ENCODE measurements at regions not wholly inside any gene's neighbourhood (a gene's known extent, or its start where the extent isn't known, plus 50 kb on each side); places are given as distances from the start of the nearest gene placed in this dataset.
"Not testable (repeated sequence)": the region's sequence is repeated elsewhere in the genome, so short reads cannot be mapped to it uniquely, and the experiment has no call there.

DNA sequence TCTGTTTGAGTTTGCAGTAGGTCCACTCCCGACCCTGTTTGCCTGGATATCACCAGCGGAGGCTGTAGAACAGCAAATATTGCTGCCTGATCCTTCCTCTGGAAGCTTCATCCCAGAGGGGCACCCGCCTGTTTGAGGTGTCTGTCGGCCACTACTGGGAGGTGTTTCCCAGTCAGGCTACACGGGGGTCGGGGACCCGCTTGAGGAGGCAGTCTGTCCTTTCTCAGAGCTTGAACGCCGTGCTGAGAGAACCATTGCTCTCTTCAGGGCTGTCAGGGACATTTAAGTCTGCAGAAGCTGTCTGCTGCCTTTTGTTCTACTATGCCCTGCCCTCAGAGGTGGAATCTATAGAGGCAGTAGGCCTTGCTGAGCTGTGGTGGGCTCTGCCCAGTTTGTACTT lies 422.3 kb downstream of the CCDC85A start:
- not testable (repeated sequence) for H3K27ac ChIP-seq (ENCODE audit: low read depth in 1 of 3, low read length in 2 of 3); H3K4me3 ChIP-seq (ENCODE audit: low read depth in 1 of 3, low read length in 3 of 3); FAIRE-seq; DNase-seq; H3K9me3 ChIP-seq (ENCODE audit: control insufficient read depth in 2 of 2, insufficient read depth in 1 of 2, low read depth in 1 of 2, low read length in 1 of 2); H3K36me3 ChIP-seq (ENCODE audit: control insufficient read depth in 3 of 3, insufficient read depth in 2 of 3, low read depth in 1 of 3, low read length in 3 of 3); H3K27me3 ChIP-seq (ENCODE audit: control insufficient read depth in 3 of 3, insufficient read depth in 3 of 3, low read length in 3 of 3); H3K4me1 ChIP-seq (ENCODE audit: control insufficient read depth in 3 of 3, insufficient read depth in 2 of 3, low read depth in 1 of 3, low read length in 2 of 3)
- WGBS, 3 donors: 77 to 85% (median 78%) methylated on average over 9 of the region's 9 CpGs

DNA sequence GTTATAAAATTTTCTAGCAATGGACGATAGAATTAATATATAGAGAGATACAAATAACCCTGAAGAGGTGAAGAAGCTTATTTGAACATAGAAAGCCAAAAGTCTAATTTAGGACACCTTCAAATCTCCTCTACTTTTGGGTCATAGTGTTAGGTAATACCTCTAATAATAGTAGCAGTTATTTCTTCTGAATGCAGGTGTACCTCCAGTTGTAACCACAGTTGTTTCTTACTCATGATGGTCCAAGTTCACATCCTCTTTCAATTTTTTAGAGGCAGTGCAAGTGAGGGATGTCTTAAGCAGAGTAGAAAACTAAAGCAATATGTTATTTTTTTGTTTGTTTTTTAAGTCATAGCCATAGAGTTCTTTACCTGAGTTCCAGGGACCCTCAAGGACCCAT lies 429.5 kb downstream of the CCDC85A start:
- H3K4me3 ChIP-seq (ENCODE audit: low read depth in 1 of 3, low read length in 3 of 3): no peak overlapping the region
- no peaks in the 10 kb centered on the region for H3K4me1 ChIP-seq (ENCODE audit: control insufficient read depth in 3 of 3, insufficient read depth in 2 of 3, low read depth in 1 of 3, low read length in 2 of 3)
- H3K9me3 ChIP-seq (ENCODE audit: control insufficient read depth in 2 of 2, insufficient read depth in 1 of 2, low read depth in 1 of 2, low read length in 1 of 2): no peaks in the 10 kb centered on the region
- H3K36me3 ChIP-seq (ENCODE audit: control insufficient read depth in 3 of 3, insufficient read depth in 2 of 3, low read depth in 1 of 3, low read length in 3 of 3): no peaks in the 10 kb centered on the region
- H3K27me3 ChIP-seq (ENCODE audit: control insufficient read depth in 3 of 3, insufficient read depth in 3 of 3, low read length in 3 of 3): no peaks in the 10 kb centered on the region
- no peak for FAIRE-seq
- WGBS, 3 donors: 48 to 53% (median 50%) methylated on average over 1 of the region's 1 CpG
- no peak overlapping the region for H3K27ac ChIP-seq (ENCODE audit: low read depth in 1 of 3, low read length in 2 of 3)
- no peak for DNase-seq

- Histone ChIP-seq H3K4me3 (ENCODE audit: low read depth in 1 of 3, low read length in 3 of 3) (no peak overlapping the region), H3K36me3 (ENCODE audit: control insufficient read depth in 3 of 3, insufficient read depth in 2 of 3, low read depth in 1 of 3, low read length in 3 of 3) (no peaks in the 10 kb centered on the region), H3K9me3 (ENCODE audit: control insufficient read depth in 2 of 2, insufficient read depth in 1 of 2, low read depth in 1 of 2, low read length in 1 of 2) (no peaks in the 10 kb centered on the region), H3K4me1 (ENCODE audit: control insufficient read depth in 3 of 3, insufficient read depth in 2 of 3, low read depth in 1 of 3, low read length in 2 of 3) (no peaks in the 10 kb centered on the region), H3K27me3 (ENCODE audit: control insufficient read depth in 3 of 3, insufficient read depth in 3 of 3, low read length in 3 of 3) (no peaks in the 10 kb centered on the region), H3K27ac (ENCODE audit: low read depth in 1 of 3, low read length in 2 of 3) (no peak overlapping the region)
- DNase-seq (no peak), FAIRE-seq (no peak)
- 89 to 97% (median 97%) methylated on average over 1 of the region's 1 CpG for WGBS, 3 donors
These were observed 430.1 kb downstream of the CCDC85A start for GRCh38 chr2:56613920-56614319.

GRCh38 chr2:56615760-56616159 lies 432.0 kb downstream of the CCDC85A start:
- H3K9me3 ChIP-seq (ENCODE audit: control insufficient read depth in 2 of 2, insufficient read depth in 1 of 2, low read depth in 1 of 2, low read length in 1 of 2): no peaks in the 10 kb centered on the region
- no peaks in the 10 kb centered on the region for H3K36me3 ChIP-seq (ENCODE audit: control insufficient read depth in 3 of 3, insufficient read depth in 2 of 3, low read depth in 1 of 3, low read length in 3 of 3)
- DNase-seq (no peak), FAIRE-seq (no peak)
- no peak overlapping the region for H3K27ac ChIP-seq (ENCODE audit: low read depth in 1 of 3, low read length in 2 of 3)
- 59 to 87% (median 79%) methylated on average over 3 of the region's 3 CpGs for WGBS, 3 donors
- H3K27me3 ChIP-seq (ENCODE audit: control insufficient read depth in 3 of 3, insufficient read depth in 3 of 3, low read length in 3 of 3): no peaks in the 10 kb centered on the region
- no peak overlapping the region for H3K4me3 ChIP-seq (ENCODE audit: low read depth in 1 of 3, low read length in 3 of 3)
- H3K4me1 ChIP-seq (ENCODE audit: control insufficient read depth in 3 of 3, insufficient read depth in 2 of 3, low read depth in 1 of 3, low read length in 2 of 3): no peaks in the 10 kb centered on the region

GRCh38 chr2:56624181-56624580 lies 440.4 kb downstream of the CCDC85A start:
- Histone ChIP-seq H3K27me3 (ENCODE audit: control insufficient read depth in 3 of 3, insufficient read depth in 3 of 3, low read length in 3 of 3) (no peaks in the 10 kb centered on the region), H3K4me1 (ENCODE audit: control insufficient read depth in 3 of 3, insufficient read depth in 2 of 3, low read depth in 1 of 3, low read length in 2 of 3) (no peaks in the 10 kb centered on the region), H3K9me3 (ENCODE audit: control insufficient read depth in 2 of 2, insufficient read depth in 1 of 2, low read depth in 1 of 2, low read length in 1 of 2) (no peaks in the 10 kb centered on the region), H3K36me3 (ENCODE audit: control insufficient read depth in 3 of 3, insufficient read depth in 2 of 3, low read depth in 1 of 3, low read length in 3 of 3) (no peaks in the 10 kb centered on the region), H3K4me3 (ENCODE audit: low read depth in 1 of 3, low read length in 3 of 3) (no peak overlapping the region), H3K27ac (ENCODE audit: low read depth in 1 of 3, low read length in 2 of 3) (no peak overlapping the region)
- FAIRE-seq (no peak), DNase-seq (no peak)
- 80 to 88% (median 80%) methylated on average over 1 of the region's 1 CpG for WGBS, 3 donors

DNA sequence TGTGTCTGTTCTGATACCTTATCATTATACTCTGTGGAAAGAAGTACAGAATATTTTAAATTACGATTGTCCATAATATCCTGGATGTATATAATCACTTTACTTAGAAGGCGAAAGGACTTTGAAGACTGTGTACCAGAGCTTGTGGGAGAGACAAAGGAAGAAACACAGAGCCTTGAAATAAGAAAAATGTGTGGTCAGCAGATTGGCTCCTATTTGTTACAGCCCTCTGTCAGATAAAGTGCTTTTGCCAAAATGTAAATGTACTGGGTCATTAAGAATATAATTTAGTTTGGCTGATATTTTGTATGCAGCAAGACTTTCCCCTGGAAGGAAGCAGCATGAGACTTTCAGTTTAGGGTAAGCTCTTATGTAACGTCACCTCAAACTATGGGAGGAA lies 443.1 kb downstream of the CCDC85A start:
- no peak for FAIRE-seq
- H3K4me1 ChIP-seq (ENCODE audit: control insufficient read depth in 3 of 3, insufficient read depth in 2 of 3, low read depth in 1 of 3, low read length in 2 of 3): no peaks in the 10 kb centered on the region
- whole genome bisulfite sequencing, 3 donors: 80 to 85% (median 83%) methylated on average over 3 of the region's 3 CpGs

GRCh38 chr2:56630286-56630685 lies 446.5 kb downstream of the CCDC85A start:
- no peak for FAIRE-seq
- H3K27ac ChIP-seq (ENCODE audit: low read depth in 1 of 3, low read length in 2 of 3): no peak overlapping the region
- H3K4me3 ChIP-seq (ENCODE audit: low read depth in 1 of 3, low read length in 3 of 3): no peak overlapping the region
- H3K36me3 ChIP-seq (ENCODE audit: control insufficient read depth in 3 of 3, insufficient read depth in 2 of 3, low read depth in 1 of 3, low read length in 3 of 3): no peaks in the 10 kb centered on the region
- no peak for DNase-seq
- H3K27me3 ChIP-seq (ENCODE audit: control insufficient read depth in 3 of 3, insufficient read depth in 3 of 3, low read length in 3 of 3): no peaks in the 10 kb centered on the region
- 80 to 85% (median 83%) methylated on average over 2 of the region's 2 CpGs for WGBS, 3 donors
- no peaks in the 10 kb centered on the region for H3K4me1 ChIP-seq (ENCODE audit: control insufficient read depth in 3 of 3, insufficient read depth in 2 of 3, low read depth in 1 of 3, low read length in 2 of 3)
- no peaks in the 10 kb centered on the region for H3K9me3 ChIP-seq (ENCODE audit: control insufficient read depth in 2 of 2, insufficient read depth in 1 of 2, low read depth in 1 of 2, low read length in 1 of 2)

More for the DNA sequence above, 443.1 kb downstream of the CCDC85A start:
- Histone ChIP-seq H3K36me3 (ENCODE audit: control insufficient read depth in 3 of 3, insufficient read depth in 2 of 3, low read depth in 1 of 3, low read length in 3 of 3) (no peaks in the 10 kb centered on the region), H3K27ac (ENCODE audit: low read depth in 1 of 3, low read length in 2 of 3) (no peak overlapping the region), H3K9me3 (ENCODE audit: control insufficient read depth in 2 of 2, insufficient read depth in 1 of 2, low read depth in 1 of 2, low read length in 1 of 2) (no peaks in the 10 kb centered on the region), H3K27me3 (ENCODE audit: control insufficient read depth in 3 of 3, insufficient read depth in 3 of 3, low read length in 3 of 3) (no peaks in the 10 kb centered on the region), H3K4me3 (ENCODE audit: low read depth in 1 of 3, low read length in 3 of 3) (no peak overlapping the region)
- no peak for DNase-seq

GRCh38 chr2:56647997-56648396 lies 464.2 kb downstream of the CCDC85A start:
- H3K4me1 ChIP-seq (ENCODE audit: control insufficient read depth in 3 of 3, insufficient read depth in 2 of 3, low read depth in 1 of 3, low read length in 2 of 3): no peaks in the 10 kb centered on the region
- DNase-seq (no peak), FAIRE-seq (no peak)
- no peaks in the 10 kb centered on the region for H3K9me3 ChIP-seq (ENCODE audit: control insufficient read depth in 2 of 2, insufficient read depth in 1 of 2, low read depth in 1 of 2, low read length in 1 of 2)
- H3K36me3 ChIP-seq (ENCODE audit: control insufficient read depth in 3 of 3, insufficient read depth in 2 of 3, low read depth in 1 of 3, low read length in 3 of 3): no peaks in the 10 kb centered on the region
- no peak overlapping the region for H3K27ac ChIP-seq (ENCODE audit: low read depth in 1 of 3, low read length in 2 of 3)
- 44 to 64% (median 63%) methylated on average over 1 of the region's 1 CpG for WGBS, 3 donors
- H3K4me3 ChIP-seq (ENCODE audit: low read depth in 1 of 3, low read length in 3 of 3): no peak overlapping the region
- H3K27me3 ChIP-seq (ENCODE audit: control insufficient read depth in 3 of 3, insufficient read depth in 3 of 3, low read length in 3 of 3): no peaks in the 10 kb centered on the region

- FAIRE-seq (no peak), DNase-seq (no peak)
- no peak overlapping the region for H3K4me3 ChIP-seq (ENCODE audit: low read depth in 1 of 3, low read length in 3 of 3)
- no peaks in the 10 kb centered on the region for H3K27me3 ChIP-seq (ENCODE audit: control insufficient read depth in 3 of 3, insufficient read depth in 3 of 3, low read length in 3 of 3)
- no peaks in the 10 kb centered on the region for H3K4me1 ChIP-seq (ENCODE audit: control insufficient read depth in 3 of 3, insufficient read depth in 2 of 3, low read depth in 1 of 3, low read length in 2 of 3)
- no peaks in the 10 kb centered on the region for H3K9me3 ChIP-seq (ENCODE audit: control insufficient read depth in 2 of 2, insufficient read depth in 1 of 2, low read depth in 1 of 2, low read length in 1 of 2)
- no peaks in the 10 kb centered on the region for H3K36me3 ChIP-seq (ENCODE audit: control insufficient read depth in 3 of 3, insufficient read depth in 2 of 3, low read depth in 1 of 3, low read length in 3 of 3)
- 67 to 71% (median 69%) methylated on average over 2 of the region's 2 CpGs for whole genome bisulfite sequencing, 3 donors
- H3K27ac ChIP-seq (ENCODE audit: low read depth in 1 of 3, low read length in 2 of 3): no peak overlapping the region
These were observed 465.0 kb downstream of the CCDC85A start for GRCh38 chr2:56648802-56649201.
